Activated CD8-positive, alpha-beta T cell treated with anti-CD3 and anti-CD28 coated beads, Interleukin-2, amount 10 ng/mL, durations not matched to agents 7 days and 5 days (primary cell): ENCODE measurements at regions not wholly inside any gene's neighbourhood (a gene's known extent, or its start where the extent isn't known, plus 50 kb on each side); places are given as distances from the start of the nearest gene placed in this dataset.

Experiments used
- ATAC-seq: fragments of 150-1000 bp; cut with Tn5 transposase; one replicate; pipeline ENCODE4 v1.10.0; 2021; ENCODE audit warnings: moderate library complexity
- CTCF ChIA-PET: fragments of 350-600 bp; sonication (Branson Sonifier 250); formaldehyde crosslinking; loops from one replicate; lab custom pipeline; 2021; ENCODE audit warnings: antibody characterized with exemption; lab: Charles Lee
- POLR2A ChIA-PET: fragments of 350-600 bp; sonication (Branson Sonifier 250); formaldehyde crosslinking; loops from one replicate; lab custom pipeline; 2021; ENCODE audit warnings: antibody characterized with exemption; lab: Charles Lee
- DNase-seq: peaks from one replicate; pipeline ENCODE4 v3.0.0-alpha.2; 2020
- H3K27ac Mint-ChIP-seq: one replicate; pipeline ENCODE4 v1.8.0; 2021; ENCODE audit warnings: mild to moderate bottlenecking, mixed read lengths
- H3K27me3 Mint-ChIP-seq: one replicate; pipeline ENCODE4 v1.8.0; 2021; ENCODE audit warnings: low read depth, mixed read lengths
- H3K36me3 Mint-ChIP-seq: one replicate; pipeline ENCODE4 v1.8.0; 2021; ENCODE audit warnings: low read depth, mixed read lengths
- H3K4me1 Mint-ChIP-seq: one replicate; pipeline ENCODE4 v1.8.0; 2021; ENCODE audit warnings: low read depth, mixed read lengths
- H3K4me3 Mint-ChIP-seq: one replicate; pipeline ENCODE4 v1.8.0; 2021; ENCODE audit warnings: mild to moderate bottlenecking, mixed read lengths
- H3K9me3 Mint-ChIP-seq: one replicate; pipeline ENCODE4 v1.8.0; 2022; ENCODE audit warnings: mixed read lengths; ENCODE audit not compliant: insufficient read depth

DNA sequence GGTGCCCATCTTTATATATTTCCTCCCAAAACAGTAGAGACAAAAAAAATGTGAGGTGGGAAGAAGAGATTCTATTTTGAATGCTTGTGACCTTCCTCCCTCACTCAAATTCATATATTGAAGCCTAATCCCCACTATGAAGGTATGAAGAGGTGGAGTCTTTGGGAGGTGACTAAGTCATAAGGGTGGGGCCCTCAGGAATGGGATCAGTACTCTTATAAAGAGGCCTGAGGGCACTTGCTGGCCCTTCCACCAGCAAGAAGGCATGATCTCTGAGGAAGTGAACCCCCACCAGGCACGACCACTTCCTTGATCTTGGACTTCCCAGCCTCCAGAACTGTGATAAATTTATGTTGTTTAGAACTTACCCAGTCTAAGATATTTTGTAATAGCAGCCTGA is 517.2 kb upstream of the CNTNAP2 start:
- POLR2A ChIA-PET = no interaction called here
- ATAC-seq = no peak
- no peaks in the 10 kb centered on the region for H3K27me3 Mint-ChIP-seq

DNA sequence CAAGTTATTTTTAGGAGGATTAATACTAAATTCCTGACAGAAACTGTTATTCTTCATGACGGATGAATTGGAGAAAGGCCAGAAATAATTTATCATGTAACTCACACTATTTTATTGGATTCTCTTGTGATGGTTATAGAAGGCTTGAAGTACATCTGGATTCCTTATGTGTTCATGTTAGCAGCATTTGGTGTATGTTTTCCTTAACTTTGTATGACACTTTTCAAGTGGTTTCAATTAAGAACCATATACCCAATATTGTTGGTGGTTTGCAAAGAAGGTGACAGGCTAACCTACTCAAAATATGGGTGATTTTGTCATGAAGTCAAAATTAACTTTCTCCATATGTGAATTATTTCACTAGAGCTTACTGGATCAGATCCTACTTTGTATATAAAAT is 532.2 kb upstream of the CNTNAP2 start:
- ATAC-seq = no peak
- H3K4me3 Mint-ChIP-seq = no peak overlapping the region
- no peaks in the 10 kb centered on the region for H3K4me1 Mint-ChIP-seq
- CTCF ChIA-PET = no interaction called here
- H3K27me3 Mint-ChIP-seq = no peaks in the 10 kb centered on the region
- POLR2A ChIA-PET = no interaction called here
- H3K9me3 Mint-ChIP-seq = peaks cover 15% of the 10 kb centered on the region
- no peak overlapping the region for H3K27ac Mint-ChIP-seq
- DNase-seq = no peak
- no peaks in the 10 kb centered on the region for H3K36me3 Mint-ChIP-seq

More for the DNA sequence above, 517.2 kb upstream of the CNTNAP2 start:
- H3K4me1 Mint-ChIP-seq = no peaks in the 10 kb centered on the region
- DNase-seq = no peak
- H3K36me3 Mint-ChIP-seq = no peaks in the 10 kb centered on the region
- no peak overlapping the region for H3K4me3 Mint-ChIP-seq
- CTCF ChIA-PET = no interaction called here
- peaks cover under 1% of the 10 kb centered on the region for H3K9me3 Mint-ChIP-seq
- H3K27ac Mint-ChIP-seq = no peak overlapping the region

DNA sequence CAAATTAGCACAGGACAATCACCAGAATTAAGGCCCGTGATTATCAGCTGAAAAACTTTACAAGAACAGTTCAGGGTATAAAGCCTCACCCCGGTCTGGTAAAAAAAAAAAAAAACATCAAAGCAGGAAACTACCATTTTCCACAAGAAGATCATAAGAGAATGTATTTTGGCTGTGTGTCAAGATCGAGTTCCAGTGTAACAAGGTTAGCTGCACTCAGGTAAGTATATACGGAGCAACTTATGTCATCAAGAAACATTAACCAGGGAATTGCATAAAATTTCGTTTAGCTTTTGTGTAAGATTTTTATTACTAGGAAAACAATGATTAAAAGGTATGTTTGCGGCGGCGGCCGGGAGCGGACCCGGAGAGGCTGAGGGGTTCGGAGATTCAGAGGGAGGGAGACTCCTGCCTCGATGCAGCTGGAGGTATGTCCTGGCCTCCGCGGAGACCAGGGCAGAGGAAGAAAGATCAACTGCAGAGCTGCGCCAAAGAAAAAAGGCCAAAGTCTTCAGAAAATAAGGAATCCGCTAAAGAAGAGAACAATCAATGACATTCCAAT is 533.8 kb upstream of the CNTNAP2 start:
- no peak for DNase-seq
- Mint-ChIP-seq H3K27ac (no peak overlapping the region), H3K27me3 (no peaks in the 10 kb centered on the region), H3K4me1 (no peaks in the 10 kb centered on the region), H3K4me3 (no peak overlapping the region), H3K36me3 (no peaks in the 10 kb centered on the region), H3K9me3 (peaks cover 20% of the 10 kb centered on the region)
- no peak for ATAC-seq
- ChIA-PET POLR2A (no interaction called here), CTCF (no interaction called here)

DNA sequence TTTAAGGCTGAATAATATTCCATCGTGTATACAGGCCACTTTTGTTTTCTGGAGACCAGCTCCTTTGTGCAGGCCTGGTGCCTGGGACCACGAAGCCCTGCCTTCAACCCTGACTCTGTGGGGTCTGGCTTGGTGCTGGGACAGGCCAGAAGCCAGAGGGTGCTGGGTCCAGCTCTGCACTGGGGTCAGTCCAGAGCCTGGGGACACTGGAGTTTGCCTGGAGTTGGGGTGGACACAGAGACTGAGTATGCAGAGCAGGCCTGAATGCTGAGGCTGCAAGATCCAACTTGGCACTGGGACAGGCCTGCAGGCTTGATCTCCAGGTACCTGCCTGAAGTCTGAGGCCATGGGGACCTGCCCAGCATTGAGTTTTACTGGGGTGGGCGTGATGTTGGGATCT is 558.8 kb upstream of the CNTNAP2 start:
- no peaks in the 10 kb centered on the region for H3K9me3 Mint-ChIP-seq
- no peaks in the 10 kb centered on the region for H3K36me3 Mint-ChIP-seq
- no peaks in the 10 kb centered on the region for H3K4me1 Mint-ChIP-seq
- DNase-seq = no peak
- ChIA-PET POLR2A (no interaction called here), CTCF (no interaction called here)
- ATAC-seq = no peak
- no peaks in the 10 kb centered on the region for H3K27me3 Mint-ChIP-seq
- H3K4me3 Mint-ChIP-seq = no peak overlapping the region
- no peak overlapping the region for H3K27ac Mint-ChIP-seq

DNA sequence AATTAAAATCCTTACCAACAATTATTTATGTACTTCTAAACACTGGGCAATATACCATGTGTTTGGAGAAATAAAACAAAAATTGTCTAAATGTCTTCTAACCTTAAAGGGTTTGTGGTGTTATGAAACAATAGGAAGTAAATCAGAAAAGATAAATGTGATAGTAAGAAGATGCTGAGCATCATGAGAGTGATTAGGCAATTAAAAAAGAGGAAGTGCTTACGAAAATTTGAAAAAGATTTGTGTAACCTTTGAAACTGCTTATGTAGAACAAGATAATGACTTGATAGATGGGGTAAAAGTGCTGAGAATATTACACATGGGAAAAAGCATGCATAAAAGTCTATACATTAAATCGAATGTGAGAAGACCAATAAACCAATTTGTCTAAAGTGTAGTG is 573.4 kb upstream of the CNTNAP2 start:
- no peaks in the 10 kb centered on the region for H3K36me3 Mint-ChIP-seq
- ATAC-seq (no peak), DNase-seq (no peak)
- no peaks in the 10 kb centered on the region for H3K4me1 Mint-ChIP-seq
- ChIA-PET CTCF (no interaction called here), POLR2A (no interaction called here)
- H3K4me3 Mint-ChIP-seq = no peak overlapping the region
- no peaks in the 10 kb centered on the region for H3K9me3 Mint-ChIP-seq
- H3K27ac Mint-ChIP-seq = no peak overlapping the region
- no peaks in the 10 kb centered on the region for H3K27me3 Mint-ChIP-seq

DNA sequence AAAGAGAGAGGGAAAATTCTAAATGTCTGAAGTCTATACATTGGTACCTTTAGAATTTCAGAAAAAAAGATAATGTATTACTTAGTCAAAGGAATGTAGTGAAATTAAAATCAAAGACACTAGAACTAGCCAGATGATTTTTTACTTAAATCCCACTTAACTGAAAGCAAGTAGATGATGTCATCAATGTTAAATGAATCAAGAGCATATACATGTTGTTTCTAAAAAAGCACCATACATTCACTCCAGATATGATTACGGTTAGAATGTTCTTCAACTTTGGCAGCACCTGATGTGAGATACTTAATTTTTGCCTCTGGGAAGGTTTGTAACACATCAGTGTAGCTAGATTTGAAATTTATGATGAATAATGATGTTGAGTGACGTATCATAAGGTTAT is 576.7 kb upstream of the CNTNAP2 start:
- CTCF ChIA-PET = no interaction called here
- no peak for ATAC-seq
- no peak overlapping the region for H3K4me3 Mint-ChIP-seq
- no peaks in the 10 kb centered on the region for H3K27me3 Mint-ChIP-seq
- no peaks in the 10 kb centered on the region for H3K36me3 Mint-ChIP-seq
- no peak overlapping the region for H3K27ac Mint-ChIP-seq
- no peaks in the 10 kb centered on the region for H3K9me3 Mint-ChIP-seq
- DNase-seq = no peak
- H3K4me1 Mint-ChIP-seq = no peaks in the 10 kb centered on the region
- POLR2A ChIA-PET = no interaction called here

DNA sequence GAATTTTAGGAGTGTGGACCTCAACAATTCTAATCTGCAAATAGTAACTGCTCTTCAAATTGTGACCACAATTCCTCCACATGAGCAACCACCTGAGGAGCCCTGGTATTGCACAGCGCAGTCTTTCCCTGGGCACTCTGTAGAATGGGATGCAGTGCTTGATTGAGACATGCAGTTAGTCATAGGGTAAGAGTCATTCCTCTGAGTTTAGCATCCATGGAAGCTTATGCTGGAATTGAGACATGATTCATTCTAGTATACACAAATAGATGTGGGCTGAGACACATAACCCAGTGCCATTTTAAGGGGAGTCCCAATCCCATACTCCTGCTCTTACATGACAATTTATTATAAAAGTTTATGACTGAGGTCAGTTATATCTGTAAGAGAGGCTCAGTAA is 582.3 kb upstream of the CNTNAP2 start:
- POLR2A ChIA-PET = no interaction called here
- ATAC-seq = no peak
- Mint-ChIP-seq H3K4me3 (no peak overlapping the region), H3K9me3 (peaks cover 4% of the 10 kb centered on the region), H3K4me1 (no peaks in the 10 kb centered on the region), H3K27me3 (no peaks in the 10 kb centered on the region), H3K36me3 (no peaks in the 10 kb centered on the region), H3K27ac (no peak overlapping the region)
- DNase-seq = no peak
- CTCF ChIA-PET = no interaction called here

DNA sequence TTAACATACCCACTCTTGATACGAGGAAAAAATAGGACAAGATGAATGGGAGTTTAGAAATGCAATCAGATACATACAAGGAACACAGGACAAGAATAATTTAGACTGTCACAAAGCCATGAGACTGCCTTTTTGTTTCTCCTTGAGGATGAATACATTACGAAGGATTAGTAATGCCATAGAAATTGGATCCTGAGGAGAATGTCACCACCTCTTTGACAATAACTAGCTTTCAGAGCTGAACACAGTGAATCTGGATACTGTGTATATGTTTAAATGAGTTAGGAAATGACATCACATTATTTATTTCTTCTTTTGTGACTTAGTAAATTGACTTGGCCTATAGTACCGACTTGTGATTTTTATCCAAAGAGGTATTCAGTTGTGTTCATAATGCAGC is 596.3 kb upstream of the CNTNAP2 start:
- CTCF ChIA-PET = no interaction called here
- Mint-ChIP-seq H3K9me3 (no peaks in the 10 kb centered on the region), H3K4me1 (no peaks in the 10 kb centered on the region), H3K27me3 (no peaks in the 10 kb centered on the region), H3K27ac (no peak overlapping the region), H3K36me3 (no peaks in the 10 kb centered on the region), H3K4me3 (no peak overlapping the region)
- ATAC-seq (no peak), DNase-seq (no peak)
- POLR2A ChIA-PET = no interaction called here

DNA sequence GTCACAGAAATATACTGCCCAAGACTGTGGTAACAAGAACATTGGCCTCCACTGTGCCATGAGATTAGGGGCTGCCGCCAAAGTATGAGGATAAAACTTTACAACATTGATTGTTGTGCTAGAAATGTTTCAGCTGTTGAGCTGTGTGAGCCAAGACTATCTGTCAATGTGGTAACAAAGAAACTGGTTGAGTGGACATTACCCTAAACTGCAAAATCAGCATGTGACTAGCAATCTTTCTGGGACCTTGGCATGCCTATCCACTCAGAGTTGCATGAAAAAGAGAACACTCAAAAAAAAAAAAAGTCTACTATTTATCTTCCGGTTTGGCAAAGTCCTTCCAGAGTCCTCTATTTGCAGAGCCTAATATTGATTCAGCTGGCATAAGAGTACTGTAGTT is 605.6 kb upstream of the CNTNAP2 start:
- Mint-ChIP-seq H3K27me3 (no peaks in the 10 kb centered on the region), H3K36me3 (no peaks in the 10 kb centered on the region), H3K9me3 (peaks cover 22% of the 10 kb centered on the region), H3K27ac (no peak overlapping the region), H3K4me1 (no peaks in the 10 kb centered on the region), H3K4me3 (no peak overlapping the region)
- ATAC-seq = no peak
- DNase-seq = no peak
- CTCF ChIA-PET = no interaction called here
- POLR2A ChIA-PET = no interaction called here

DNA sequence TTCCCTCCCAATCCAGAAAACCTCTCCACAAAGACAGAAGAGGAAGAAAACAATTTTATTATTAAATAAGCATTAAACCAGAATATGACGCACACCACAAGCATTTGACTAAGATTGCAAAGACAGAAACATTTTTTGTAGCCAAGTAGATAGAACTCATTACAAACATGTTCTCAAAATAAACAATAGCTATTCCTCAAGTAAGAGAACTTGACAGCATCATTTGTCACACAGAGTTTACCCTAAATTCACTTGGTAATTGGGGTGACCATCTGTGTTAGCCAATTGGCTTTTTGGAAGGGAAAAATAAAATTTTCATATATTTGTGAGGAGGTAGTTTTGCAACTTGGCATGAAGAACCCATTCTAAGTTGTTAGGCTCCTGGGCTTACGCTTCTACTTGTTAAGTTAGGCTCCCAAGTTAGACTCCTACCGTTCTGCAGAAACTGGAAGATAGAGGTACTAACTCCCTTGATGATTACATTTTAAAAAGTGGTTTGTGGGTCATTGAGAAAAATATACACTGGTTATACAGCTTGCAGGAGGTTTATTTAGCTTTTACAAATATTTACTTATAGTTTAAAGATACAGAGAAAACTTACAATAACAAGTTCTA is 618.6 kb upstream of the CNTNAP2 start:
- Mint-ChIP-seq H3K27me3 (no peaks in the 10 kb centered on the region), H3K36me3 (no peaks in the 10 kb centered on the region), H3K4me1 (no peaks in the 10 kb centered on the region), H3K4me3 (no peak overlapping the region), H3K9me3 (peaks cover 24% of the 10 kb centered on the region), H3K27ac (no peak overlapping the region)
- CTCF ChIA-PET = no interaction called here
- no peak for ATAC-seq
- POLR2A ChIA-PET = no interaction called here
- DNase-seq = no peak

DNA sequence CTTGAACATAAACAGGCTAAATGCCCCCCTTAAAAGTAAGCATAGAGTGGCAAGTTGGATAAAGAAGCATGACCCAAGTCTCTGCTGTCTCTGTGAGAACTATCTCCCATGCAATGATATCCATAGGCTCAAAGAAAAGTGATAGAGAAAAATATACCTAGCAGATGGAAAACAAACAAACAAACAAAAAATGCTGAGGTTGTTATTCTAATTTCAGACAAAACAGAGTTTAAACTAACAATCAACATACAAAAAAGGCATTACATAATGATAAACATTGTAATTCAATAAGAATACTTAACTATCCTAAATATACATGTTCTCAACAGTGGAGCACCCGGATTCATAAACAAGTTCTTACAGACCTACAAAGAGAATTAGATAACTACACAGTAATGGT is 626.2 kb upstream of the CNTNAP2 start:
- H3K4me3 Mint-ChIP-seq = no peak overlapping the region
- no peak for DNase-seq
- CTCF ChIA-PET = interaction anchor here (0.6 kb wide), 1 partner anchor 61 kb away, joined by 3 read pairs; no protein-coding TSS in a partner anchor
- POLR2A ChIA-PET = no interaction called here
- H3K9me3 Mint-ChIP-seq = peaks cover 14% of the 10 kb centered on the region
- H3K27ac Mint-ChIP-seq = no peak overlapping the region
- no peaks in the 10 kb centered on the region for H3K36me3 Mint-ChIP-seq
- H3K4me1 Mint-ChIP-seq = no peaks in the 10 kb centered on the region
- no peak for ATAC-seq
- no peaks in the 10 kb centered on the region for H3K27me3 Mint-ChIP-seq

DNA sequence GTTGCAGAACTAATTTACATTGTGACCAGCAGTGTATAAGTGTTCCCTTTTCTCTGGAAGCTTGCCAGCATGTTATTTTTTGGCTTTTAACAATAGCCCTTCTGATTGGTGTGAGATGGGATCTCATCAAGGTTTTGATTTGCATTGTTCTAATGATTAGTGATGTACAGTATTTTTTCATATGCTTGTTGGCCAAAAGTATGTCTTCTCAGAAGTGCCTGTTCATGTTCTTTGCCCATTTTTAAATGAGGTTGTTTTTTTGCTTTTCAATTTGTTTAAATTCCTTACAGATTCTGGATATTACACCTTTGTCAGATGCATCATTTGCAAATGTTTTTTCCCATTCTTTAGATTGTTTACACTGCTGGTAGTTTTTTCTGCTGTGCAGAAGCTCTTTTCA is 627.0 kb upstream of the CNTNAP2 start:
- DNase-seq (no peak), ATAC-seq (no peak)
- Mint-ChIP-seq H3K4me3 (no peak overlapping the region), H3K4me1 (no peaks in the 10 kb centered on the region), H3K27ac (no peak overlapping the region), H3K36me3 (no peaks in the 10 kb centered on the region), H3K9me3 (peaks cover 14% of the 10 kb centered on the region), H3K27me3 (no peaks in the 10 kb centered on the region)
- POLR2A ChIA-PET = no interaction called here
- CTCF ChIA-PET = no interaction called here

DNA sequence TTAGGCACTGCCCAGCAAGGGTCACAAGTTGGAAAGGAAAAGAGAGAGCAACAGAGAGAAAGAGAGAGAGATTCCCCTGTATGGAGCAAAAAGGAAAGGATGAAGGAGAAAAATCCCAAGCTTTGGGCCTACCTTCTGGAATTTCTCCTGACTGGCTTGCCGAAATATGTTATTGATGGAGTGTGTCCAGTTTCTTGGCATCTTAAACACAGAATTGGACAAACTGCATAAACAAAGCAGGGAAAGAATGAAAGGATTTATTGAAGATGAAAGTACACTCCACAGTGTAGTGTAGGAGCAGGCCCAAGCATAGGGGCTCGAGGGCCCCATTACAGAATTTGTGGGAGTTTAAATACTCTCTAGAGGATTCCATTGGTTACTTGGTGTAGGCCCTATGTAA is 627.8 kb upstream of the CNTNAP2 start:
- ChIA-PET CTCF (no interaction called here), POLR2A (no interaction called here)
- Mint-ChIP-seq H3K27me3 (no peaks in the 10 kb centered on the region), H3K4me1 (no peaks in the 10 kb centered on the region), H3K9me3 (peaks cover 10% of the 10 kb centered on the region), H3K4me3 (no peak overlapping the region), H3K36me3 (no peaks in the 10 kb centered on the region), H3K27ac (no peak overlapping the region)
- DNase-seq = no peak
- no peak for ATAC-seq
